ENCODE measurements at regions not wholly inside any gene's neighbourhood (a gene's known extent, or its start where the extent isn't known, plus 50 kb on each side); places are given as distances from the start of the nearest gene placed in this dataset.
"Not testable (repeated sequence)": the region's sequence is repeated elsewhere in the genome, so short reads cannot be mapped to it uniquely, and the experiment has no call there.

- not testable (repeated sequence) for H3K9me3 Mint-ChIP-seq; H3K4me1 Mint-ChIP-seq; H3K27ac Mint-ChIP-seq; ATAC-seq; H3K4me3 Mint-ChIP-seq; DNase-seq (ENCODE audit: low spot score in 2 of 2); H3K36me3 Mint-ChIP-seq
Observed at GRCh38 chr10:78096486-78096885, 62.8 kb downstream of the RPS24 start.

GRCh38 chr10:78102593-78102992 lies 68.9 kb downstream of the RPS24 start:
- H3K36me3 Mint-ChIP-seq; ATAC-seq; DNase-seq (ENCODE audit: low spot score in 2 of 2); H3K4me3 Mint-ChIP-seq; H3K4me1 Mint-ChIP-seq; H3K27ac Mint-ChIP-seq; H3K9me3 Mint-ChIP-seq: not testable (repeated sequence)

GRCh38 chr10:78109210-78109609 lies 75.5 kb downstream of the RPS24 start:
- ATAC-seq (no peak), DNase-seq (ENCODE audit: low spot score in 2 of 2) (no peak)
- Mint-ChIP-seq H3K36me3 (no peaks in the 10 kb centered on the region), H3K4me3 (no peak overlapping the region), H3K27ac (no peak overlapping the region), H3K9me3 (no peaks in the 10 kb centered on the region), H3K4me1 (no peaks in the 10 kb centered on the region)

- Mint-ChIP-seq H3K36me3 (no peaks in the 10 kb centered on the region), H3K9me3 (peaks cover 4% of the 10 kb centered on the region), H3K4me1 (no peaks in the 10 kb centered on the region), H3K4me3 (no peak overlapping the region), H3K27ac (no peak overlapping the region)
- no peak for ATAC-seq
- DNase-seq (ENCODE audit: low spot score in 2 of 2) = no peak
Observed at GRCh38 chr10:78115135-78115853, 81.6 kb downstream of the RPS24 start.

- Mint-ChIP-seq H3K27ac (no peak overlapping the region), H3K9me3 (peaks cover 6% of the 10 kb centered on the region), H3K4me3 (no peak overlapping the region), H3K36me3 (no peaks in the 10 kb centered on the region), H3K4me1 (no peaks in the 10 kb centered on the region)
- DNase-seq (ENCODE audit: low spot score in 2 of 2) (no peak), ATAC-seq (no peak)
Observed at GRCh38 chr10:78116361-78116760, 82.7 kb downstream of the RPS24 start.

GRCh38 chr10:78118591-78118990 lies 84.9 kb downstream of the RPS24 start:
- ATAC-seq (no peak), DNase-seq (ENCODE audit: low spot score in 2 of 2) (no peak)
- no peak overlapping the region for H3K4me3 Mint-ChIP-seq
- no peaks in the 10 kb centered on the region for H3K36me3 Mint-ChIP-seq
- no peak overlapping the region for H3K27ac Mint-ChIP-seq
- no peaks in the 10 kb centered on the region for H3K4me1 Mint-ChIP-seq
- H3K9me3 Mint-ChIP-seq = peaks cover 13% of the 10 kb centered on the region

- ATAC-seq (no peak), DNase-seq (ENCODE audit: low spot score in 2 of 2) (no peak)
- Mint-ChIP-seq H3K4me1 (no peaks in the 10 kb centered on the region), H3K27ac (no peak overlapping the region), H3K36me3 (no peaks in the 10 kb centered on the region), H3K4me3 (no peak overlapping the region), H3K9me3 (peaks cover 16% of the 10 kb centered on the region)
Observed at GRCh38 chr10:78121801-78122200, 88.1 kb downstream of the RPS24 start.

- DNase-seq (ENCODE audit: low spot score in 2 of 2) (no peak), ATAC-seq (no peak)
- H3K4me3 Mint-ChIP-seq = no peak overlapping the region
- no peaks in the 10 kb centered on the region for H3K4me1 Mint-ChIP-seq
- peaks cover 16% of the 10 kb centered on the region for H3K9me3 Mint-ChIP-seq
- H3K36me3 Mint-ChIP-seq = no peaks in the 10 kb centered on the region
- H3K27ac Mint-ChIP-seq = no peak overlapping the region
Observed at GRCh38 chr10:78124167-78124566, 90.5 kb downstream of the RPS24 start.

GRCh38 chr10:78129211-78129610 lies 95.5 kb downstream of the RPS24 start:
- ATAC-seq (no peak), DNase-seq (ENCODE audit: low spot score in 2 of 2) (no peak)
- no peaks in the 10 kb centered on the region for H3K36me3 Mint-ChIP-seq
- H3K9me3 Mint-ChIP-seq = no peaks in the 10 kb centered on the region
- H3K27ac Mint-ChIP-seq = no peak overlapping the region
- no peaks in the 10 kb centered on the region for H3K4me1 Mint-ChIP-seq
- no peak overlapping the region for H3K4me3 Mint-ChIP-seq

GRCh38 chr10:78130966-78131710 lies 97.5 kb downstream of the RPS24 start:
- H3K27ac Mint-ChIP-seq = no peak overlapping the region
- no peak overlapping the region for H3K4me3 Mint-ChIP-seq
- ATAC-seq (no peak), DNase-seq (ENCODE audit: low spot score in 2 of 2) (no peak)
- H3K36me3 Mint-ChIP-seq = no peaks in the 10 kb centered on the region
- no peaks in the 10 kb centered on the region for H3K4me1 Mint-ChIP-seq
- no peaks in the 10 kb centered on the region for H3K9me3 Mint-ChIP-seq

- no peaks in the 10 kb centered on the region for H3K4me1 Mint-ChIP-seq
Observed at GRCh38 chr10:78134773-78135306, 101.2 kb downstream of the RPS24 start.

GRCh38 chr10:78137147-78137546 lies 103.5 kb downstream of the RPS24 start:
- no peak overlapping the region for H3K27ac Mint-ChIP-seq
- DNase-seq (ENCODE audit: low spot score in 2 of 2) (no peak), ATAC-seq (no peak)
- H3K36me3 Mint-ChIP-seq = no peaks in the 10 kb centered on the region
- no peaks in the 10 kb centered on the region for H3K9me3 Mint-ChIP-seq
- no peak overlapping the region for H3K4me3 Mint-ChIP-seq
- no peaks in the 10 kb centered on the region for H3K4me1 Mint-ChIP-seq

More at GRCh38 chr10:78134773-78135306, 101.2 kb downstream of the RPS24 start:
- no peak for DNase-seq (ENCODE audit: low spot score in 2 of 2)
- no peak overlapping the region for H3K4me3 Mint-ChIP-seq
- no peaks in the 10 kb centered on the region for H3K9me3 Mint-ChIP-seq
- no peak overlapping the region for H3K27ac Mint-ChIP-seq
- ATAC-seq = no peak
- no peaks in the 10 kb centered on the region for H3K36me3 Mint-ChIP-seq

- DNase-seq (ENCODE audit: low spot score in 2 of 2) = no peak
- Mint-ChIP-seq H3K36me3 (no peaks in the 10 kb centered on the region), H3K9me3 (no peaks in the 10 kb centered on the region), H3K4me3 (no peak overlapping the region), H3K27ac (no peak overlapping the region), H3K4me1 (no peaks in the 10 kb centered on the region)
- no peak for ATAC-seq
Observed at GRCh38 chr10:78139341-78139740, 105.7 kb downstream of the RPS24 start.

- ATAC-seq = no peak
- no peak overlapping the region for H3K4me3 Mint-ChIP-seq
- no peaks in the 10 kb centered on the region for H3K36me3 Mint-ChIP-seq
- DNase-seq (ENCODE audit: low spot score in 2 of 2) = no peak
- no peak overlapping the region for H3K27ac Mint-ChIP-seq
- H3K4me1 Mint-ChIP-seq = no peaks in the 10 kb centered on the region
- no peaks in the 10 kb centered on the region for H3K9me3 Mint-ChIP-seq
Observed at GRCh38 chr10:78140066-78140630, 106.5 kb downstream of the RPS24 start.

- H3K27ac Mint-ChIP-seq = no peak overlapping the region
- ATAC-seq = no peak
- H3K9me3 Mint-ChIP-seq = no peaks in the 10 kb centered on the region
- DNase-seq (ENCODE audit: low spot score in 2 of 2) = no peak
- H3K36me3 Mint-ChIP-seq = no peaks in the 10 kb centered on the region
- H3K4me1 Mint-ChIP-seq = no peaks in the 10 kb centered on the region
- H3K4me3 Mint-ChIP-seq = no peak overlapping the region
Observed at GRCh38 chr10:78143576-78143975, 109.9 kb downstream of the RPS24 start.

GRCh38 chr10:78146200-78146599 lies 112.5 kb downstream of the RPS24 start:
- Mint-ChIP-seq H3K27ac (no peak overlapping the region), H3K4me3 (no peak overlapping the region), H3K36me3 (no peaks in the 10 kb centered on the region), H3K9me3 (no peaks in the 10 kb centered on the region), H3K4me1 (no peaks in the 10 kb centered on the region)
- no peak for ATAC-seq
- no peak for DNase-seq (ENCODE audit: low spot score in 2 of 2)
